ENCODE measurements at regions not wholly inside any gene's neighbourhood (a gene's known extent, or its start where the extent isn't known, plus 50 kb on each side); places are given as distances from the start of the nearest gene placed in this dataset.
"Not testable (repeated sequence)": the region's sequence is repeated elsewhere in the genome, so short reads cannot be mapped to it uniquely, and the experiment has no call there.

- DNase-seq (ENCODE audit: low spot score): no peak
- TF ChIP-seq CTCF (IDR thresholded peaks at IDR 0.05; ENCODE audit: borderline replicate concordance, control extremely low read depth, extremely low read depth, insufficient read depth, missing control alignments): no peak
- in situ Hi-C loops (cut with MboI; ENCODE audit: low sequenced_read_pairs, unreplicated experiment): no loop called here
These were observed 352.4 kb downstream of the CD109 start for GRCh38 chr6:74048387-74048786.

- in situ Hi-C loops (cut with MboI; ENCODE audit: low sequenced_read_pairs, unreplicated experiment): no loop called here
- no peak for TF ChIP-seq CTCF (IDR thresholded peaks at IDR 0.05; ENCODE audit: borderline replicate concordance, control extremely low read depth, extremely low read depth, insufficient read depth, missing control alignments)
- DNase-seq (ENCODE audit: low spot score): no peak
These were observed 348.6 kb downstream of the CD109 start for GRCh38 chr6:74044417-74045096.

GRCh38 chr6:74041420-74041819 is 345.4 kb downstream of the CD109 start:
- in situ Hi-C loops (cut with MboI; ENCODE audit: low sequenced_read_pairs, unreplicated experiment): no loop called here
- DNase-seq (ENCODE audit: low spot score): no peak
- no peak for TF ChIP-seq CTCF (IDR thresholded peaks at IDR 0.05; ENCODE audit: borderline replicate concordance, control extremely low read depth, extremely low read depth, insufficient read depth, missing control alignments)

- TF ChIP-seq CTCF (IDR thresholded peaks at IDR 0.05; ENCODE audit: borderline replicate concordance, control extremely low read depth, extremely low read depth, insufficient read depth, missing control alignments): no peak
- DNase-seq (ENCODE audit: low spot score): no peak
- in situ Hi-C loops (cut with MboI; ENCODE audit: low sequenced_read_pairs, unreplicated experiment): no loop called here
These were observed 322.8 kb downstream of the CD109 start for GRCh38 chr6:74018825-74019224.

- DNase-seq (ENCODE audit: low spot score): no peak
- in situ Hi-C loops (cut with MboI; ENCODE audit: low sequenced_read_pairs, unreplicated experiment): no loop called here
- no peak for TF ChIP-seq CTCF (IDR thresholded peaks at IDR 0.05; ENCODE audit: borderline replicate concordance, control extremely low read depth, extremely low read depth, insufficient read depth, missing control alignments)
These were observed 319.4 kb downstream of the CD109 start for GRCh38 chr6:74015427-74015826.

GRCh38 chr6:74000666-74001490 is 304.9 kb downstream of the CD109 start:
- no peak for TF ChIP-seq CTCF (IDR thresholded peaks at IDR 0.05; ENCODE audit: borderline replicate concordance, control extremely low read depth, extremely low read depth, insufficient read depth, missing control alignments)
- no peak for DNase-seq (ENCODE audit: low spot score)
- in situ Hi-C loops (cut with MboI; ENCODE audit: low sequenced_read_pairs, unreplicated experiment): no loop called here

GRCh38 chr6:73990609-73991238 is 294.7 kb downstream of the CD109 start:
- DNase-seq (ENCODE audit: low spot score); in situ Hi-C loops (cut with MboI; ENCODE audit: low sequenced_read_pairs, unreplicated experiment): not testable (repeated sequence)

All from GM13976 (cell line).